HG03039 (cell line): ENCODE measurements at regions not wholly inside any gene's neighbourhood (a gene's known extent, or its start where the extent isn't known, plus 50 kb on each side); places are given as distances from the start of the nearest gene placed in this dataset.

ENCODE experiments used
- ATAC-seq: cut with Tn5 transposase; IDR thresholded peaks from one replicate; pipeline ENCODE4 v1.9.1; 2021; ENCODE audit warnings: mild to moderate bottlenecking, moderate library complexity; ENCODE audit not compliant: unreplicated experiment

DNA sequence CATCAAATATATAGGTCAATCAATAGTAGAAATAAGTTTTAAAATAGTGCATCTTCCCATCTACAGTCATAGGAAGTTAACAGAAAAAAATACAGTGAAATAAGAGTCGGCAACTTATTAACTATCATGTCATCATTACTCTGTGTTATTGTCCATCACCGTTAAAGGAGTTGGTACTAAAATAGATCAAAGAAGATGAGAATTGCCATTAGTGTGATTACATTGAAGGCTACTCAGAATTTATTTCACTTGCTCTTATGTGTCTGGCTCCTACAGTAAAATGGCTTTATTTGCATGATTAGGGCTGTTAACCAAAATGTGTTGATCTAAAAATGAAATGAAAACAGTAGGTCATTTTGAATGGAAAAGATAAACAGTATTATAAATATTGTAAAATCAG, 162.5 kb upstream of the SLITRK1 start:
- ATAC-seq = no peak

DNA sequence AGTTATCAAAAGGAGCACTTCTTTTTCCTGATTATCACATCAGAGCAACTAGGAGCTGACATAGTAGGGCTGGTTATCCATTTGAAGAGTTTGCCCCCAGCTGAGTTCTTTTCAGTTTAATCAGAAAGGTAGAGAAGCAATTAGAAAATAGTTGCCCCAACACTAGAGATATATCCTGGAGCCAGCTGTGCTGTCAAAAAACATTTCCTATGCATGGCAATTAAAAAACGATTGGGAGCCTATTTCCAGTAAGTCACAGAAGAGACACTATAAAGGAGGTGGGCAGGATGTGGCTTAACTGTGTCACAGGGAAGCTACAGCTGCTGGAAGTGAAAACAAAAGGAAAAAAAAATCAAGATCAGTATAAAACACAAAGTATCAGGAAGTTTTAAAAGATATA, 155.7 kb upstream of the SLITRK1 start:
- no peak for ATAC-seq

DNA sequence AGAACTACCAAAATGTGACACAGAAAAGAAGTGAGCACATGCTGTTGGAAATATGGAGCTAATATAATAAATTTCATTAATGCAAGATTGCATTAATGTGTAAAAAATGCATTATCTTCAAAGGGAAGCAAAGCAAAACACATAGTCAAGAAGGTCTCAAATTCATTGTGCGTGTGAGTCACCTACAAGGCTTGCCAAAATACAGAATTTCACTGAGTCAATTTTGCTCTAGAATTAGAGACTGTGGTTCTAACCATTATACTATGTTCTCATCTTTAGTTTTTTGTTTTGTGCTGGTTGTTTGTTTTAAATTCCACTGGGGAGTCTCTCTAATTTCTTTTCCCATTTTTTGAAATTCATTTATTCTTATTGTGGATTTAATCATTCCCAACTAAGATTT, 149.8 kb upstream of the SLITRK1 start:
- ATAC-seq = no peak

DNA sequence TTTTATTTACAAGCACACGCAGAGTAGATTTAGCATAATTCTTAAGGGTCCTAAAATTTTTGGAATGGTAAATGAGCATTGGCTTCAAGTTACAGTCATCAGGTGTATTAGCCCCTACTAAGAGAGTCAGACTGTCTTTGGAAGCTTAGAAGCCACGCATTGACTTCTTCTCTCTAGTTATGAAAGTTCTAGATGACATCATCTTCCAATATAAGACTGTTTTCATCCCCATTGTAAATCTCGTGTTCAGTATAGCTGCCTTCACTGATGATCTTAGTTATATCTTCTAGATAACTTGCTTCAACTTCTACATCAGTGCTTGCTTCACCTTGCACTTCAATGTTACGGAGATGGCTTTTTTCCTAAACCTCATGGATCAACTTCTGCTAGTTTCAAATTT, 148.8 kb upstream of the SLITRK1 start:
- no peak for ATAC-seq

DNA sequence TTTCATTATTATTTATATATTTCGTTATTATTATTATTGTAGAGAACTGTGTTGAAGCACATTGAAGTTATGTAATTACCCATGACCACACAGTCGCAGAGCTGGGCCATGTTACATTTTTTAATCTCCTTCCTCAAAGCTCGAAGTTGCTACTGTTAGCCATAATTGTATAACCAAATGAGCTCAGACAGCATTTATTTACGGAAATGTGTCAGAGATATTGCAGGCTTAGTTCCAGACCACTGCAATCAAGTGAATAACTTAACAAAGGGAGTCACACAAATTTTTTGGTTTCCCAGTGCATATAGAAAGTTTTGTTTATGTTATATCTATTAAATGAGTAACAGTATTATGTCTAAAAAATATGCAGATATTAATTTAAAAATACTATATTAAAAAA, 147.1 kb upstream of the SLITRK1 start:
- no peak for ATAC-seq

DNA sequence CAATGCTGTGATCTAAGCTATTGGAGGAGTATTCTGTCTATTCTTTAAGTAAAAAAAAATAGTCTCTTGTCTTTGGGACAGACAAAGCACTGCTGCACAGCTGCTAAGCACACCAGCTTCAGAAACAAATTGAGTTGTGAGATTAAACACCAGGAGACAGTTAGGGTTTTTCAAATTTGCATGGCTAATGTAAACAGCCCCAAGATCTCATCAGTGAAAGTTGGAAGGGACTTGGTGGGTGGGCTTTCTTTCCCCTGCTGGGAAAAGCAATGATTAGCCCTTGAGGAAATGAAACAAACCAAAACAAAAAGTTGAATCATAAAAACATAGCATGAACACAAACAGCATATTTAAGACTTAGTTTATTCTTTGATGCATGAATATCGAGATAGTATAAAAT, 143.6 kb upstream of the SLITRK1 start:
- ATAC-seq = no peak

DNA sequence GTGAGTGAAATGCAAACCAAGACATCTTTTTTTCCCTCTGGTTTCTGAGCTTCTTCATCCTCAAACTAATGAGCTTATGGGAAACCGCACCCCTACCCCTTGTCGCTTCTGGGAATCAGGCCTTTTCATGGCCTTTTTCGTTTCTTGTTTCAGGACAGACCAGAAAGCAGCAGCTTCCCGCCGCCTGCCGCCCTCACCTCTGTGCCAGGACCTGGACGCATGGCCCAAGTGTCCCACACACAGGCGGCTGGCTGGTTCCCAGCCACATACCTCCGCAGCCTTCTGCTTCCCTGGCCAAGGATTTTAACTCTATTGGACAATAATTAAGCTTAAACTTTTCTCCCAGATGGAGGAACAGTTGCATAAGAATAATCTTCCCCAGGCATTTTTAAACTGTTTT, 114.1 kb upstream of the SLITRK1 start:
- ATAC-seq = no peak

DNA sequence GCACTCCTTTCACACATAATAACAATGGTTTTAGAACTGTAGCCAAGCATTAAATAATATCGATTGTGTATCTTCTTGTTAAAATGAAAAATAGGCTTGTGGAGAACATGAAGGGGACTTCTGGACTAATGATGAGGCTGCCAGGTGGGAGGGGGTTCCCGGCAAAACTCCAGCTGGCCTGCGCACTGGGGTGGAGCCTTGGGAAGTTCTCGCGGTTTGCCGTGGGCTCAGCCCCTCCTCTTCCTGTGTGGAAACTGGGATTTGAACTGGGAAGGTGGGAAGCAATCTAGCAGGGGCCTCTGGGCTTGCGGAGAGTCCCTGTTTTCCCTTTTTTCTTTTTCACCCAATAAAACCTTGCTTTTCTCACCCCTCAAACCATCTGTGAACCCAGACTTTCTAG, 113.7 kb upstream of the SLITRK1 start:
- ATAC-seq = no peak

DNA sequence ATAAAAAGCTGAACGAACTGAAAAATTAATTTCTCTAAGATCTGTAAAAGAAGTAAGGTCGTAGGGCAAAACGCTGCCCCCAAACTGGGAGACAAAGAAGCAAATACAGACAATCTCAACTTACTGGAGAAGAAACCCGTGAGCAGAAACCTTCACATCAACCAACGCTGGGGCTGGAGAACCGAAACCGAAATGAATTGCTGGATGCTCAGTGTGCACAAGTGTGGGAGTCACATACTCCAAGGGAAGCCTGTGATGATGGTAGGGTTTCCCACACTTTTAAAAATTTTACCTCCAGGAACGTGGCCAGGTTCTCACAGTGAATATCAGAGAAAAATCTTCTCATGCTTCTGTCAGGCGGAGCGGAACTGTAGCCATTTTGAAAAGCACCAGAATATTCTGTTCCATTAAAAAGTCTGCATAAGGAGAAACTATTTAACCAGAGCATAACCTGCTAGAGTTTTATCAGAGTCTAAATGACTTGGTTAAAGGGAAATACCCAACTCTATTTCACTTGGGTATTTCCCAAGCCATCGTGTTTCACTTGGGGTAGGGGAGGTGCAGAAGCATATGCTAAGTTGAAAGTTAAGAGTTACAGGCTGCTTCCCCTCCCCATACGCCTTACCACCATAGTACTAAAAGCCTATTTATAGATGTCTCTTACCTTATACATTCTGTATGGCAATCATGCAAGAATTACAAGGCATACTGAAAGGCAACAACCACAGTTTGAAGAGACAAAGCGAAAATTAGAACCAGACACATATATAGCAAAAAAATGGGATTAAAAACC, 110.5 kb upstream of the SLITRK1 start:
- no peak for ATAC-seq

DNA sequence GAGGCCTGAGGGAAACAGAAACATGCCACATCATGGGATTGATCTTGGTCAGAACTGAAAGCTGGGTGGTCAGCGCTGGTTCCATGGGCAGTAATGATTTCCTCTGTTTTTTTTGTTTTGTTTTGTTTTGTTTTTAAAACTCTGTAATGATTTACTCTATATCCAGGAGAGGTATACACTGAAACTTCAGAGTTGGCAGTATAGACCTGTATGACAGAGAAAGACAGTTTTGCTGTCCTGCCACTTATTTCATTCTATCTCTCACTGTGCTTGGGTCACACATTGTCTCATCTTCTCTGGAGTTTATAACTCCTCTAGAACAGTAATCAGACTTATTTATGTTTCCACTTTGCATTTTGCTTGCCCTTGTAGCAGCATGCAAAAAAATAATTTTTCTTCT, 105.1 kb upstream of the SLITRK1 start:
- ATAC-seq = no peak

DNA sequence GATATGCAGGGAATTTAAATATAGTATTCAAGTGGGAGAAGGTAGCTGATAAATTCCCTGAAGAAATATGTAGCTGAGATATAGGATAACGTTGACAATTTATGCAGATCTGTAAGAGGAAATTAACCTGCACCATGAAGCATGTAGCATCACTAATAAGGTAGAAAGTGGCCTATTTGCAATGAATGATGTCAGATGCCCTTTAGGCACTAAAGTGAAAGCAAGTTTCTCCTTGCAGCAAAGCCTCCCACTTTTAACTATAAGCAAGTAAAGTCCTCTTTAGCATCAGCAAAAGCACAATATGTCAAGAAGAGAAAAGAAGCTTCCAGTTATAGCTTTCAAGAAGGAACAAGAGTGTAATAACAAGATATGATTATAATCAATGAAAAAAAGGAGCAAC, 102.5 kb upstream of the SLITRK1 start:
- no peak for ATAC-seq

DNA sequence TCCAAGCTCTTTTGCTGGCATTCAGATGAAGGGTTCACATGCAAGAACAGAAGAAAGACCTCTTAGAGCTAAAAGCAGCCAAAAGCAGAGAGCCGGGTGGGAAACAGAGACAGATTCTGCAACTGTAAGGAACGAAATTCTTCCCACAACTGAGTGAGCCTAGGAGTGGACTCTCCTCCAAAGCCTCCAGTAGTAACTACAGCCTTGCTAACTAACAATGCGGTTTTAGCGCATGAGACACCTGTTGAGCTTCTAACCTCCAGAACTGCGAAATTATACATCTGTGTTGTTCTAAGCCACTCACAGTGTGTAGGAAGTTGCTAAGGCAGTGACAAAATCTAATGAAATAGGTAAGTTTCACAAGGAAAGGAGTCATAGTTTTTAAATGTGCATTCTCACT, 98.1 kb upstream of the SLITRK1 start:
- no peak for ATAC-seq

DNA sequence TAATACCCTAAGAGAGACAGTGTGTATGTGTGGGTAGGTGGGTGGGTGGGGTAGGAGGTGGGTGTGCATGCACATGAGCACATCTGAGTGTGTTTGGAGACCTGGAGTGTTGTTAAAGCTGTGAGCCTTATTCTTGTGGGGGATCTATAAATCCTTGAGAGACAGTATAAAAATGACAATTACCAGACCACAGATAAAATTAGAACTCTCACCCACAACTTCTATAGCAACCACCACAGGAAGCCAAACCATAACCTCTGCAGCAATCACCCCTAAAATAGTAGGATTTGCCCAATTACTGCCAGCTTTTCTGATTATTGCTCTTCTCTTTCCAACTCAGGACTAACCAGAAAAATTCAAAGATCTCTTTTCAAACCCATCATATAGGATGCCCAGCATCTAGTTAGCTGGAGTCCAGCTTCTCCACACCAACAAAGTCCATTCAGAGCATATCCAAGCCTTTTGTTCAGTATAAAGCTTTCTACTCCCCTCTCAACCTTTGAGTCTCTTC, 93.4 kb upstream of the SLITRK1 start:
- ATAC-seq = no peak

DNA sequence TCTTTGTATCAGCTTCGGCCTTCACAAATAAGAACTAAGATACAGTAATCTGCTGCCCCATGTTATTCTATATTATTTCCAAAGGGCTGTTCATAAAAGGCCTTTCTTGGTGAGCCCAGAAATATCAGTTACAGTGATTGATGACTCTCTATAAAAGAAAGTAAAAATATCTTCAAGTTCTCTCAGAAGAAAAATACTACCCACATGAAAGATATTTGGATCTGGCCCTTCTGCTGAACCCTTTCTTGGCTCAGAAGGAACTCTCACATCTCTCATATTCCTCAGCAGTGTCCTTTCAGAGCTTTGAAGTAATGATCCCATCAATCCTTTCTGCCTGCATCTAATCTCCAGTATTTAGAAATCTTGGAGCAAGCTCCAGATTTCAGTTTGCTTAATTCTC, 76.3 kb upstream of the SLITRK1 start:
- no peak for ATAC-seq

DNA sequence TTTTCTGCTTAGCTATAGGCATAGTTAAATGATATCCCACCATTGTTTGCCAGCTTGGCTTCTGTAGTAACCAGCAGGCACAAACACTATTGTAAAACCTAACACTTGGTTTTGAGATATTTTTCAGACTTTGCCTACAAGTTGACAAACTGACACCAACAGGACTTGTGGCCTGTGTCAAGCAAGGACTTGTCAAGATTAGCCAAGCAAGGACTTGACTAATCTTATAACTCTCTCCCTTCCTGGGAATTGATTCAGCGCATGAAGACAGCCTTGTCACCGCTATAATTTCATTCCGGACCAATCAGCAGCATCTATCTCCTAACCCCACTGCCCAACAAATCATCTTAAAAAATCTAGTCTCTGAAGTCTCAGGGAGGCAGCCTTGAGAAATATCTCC, 72.7 kb upstream of the SLITRK1 start:
- no peak for ATAC-seq

DNA sequence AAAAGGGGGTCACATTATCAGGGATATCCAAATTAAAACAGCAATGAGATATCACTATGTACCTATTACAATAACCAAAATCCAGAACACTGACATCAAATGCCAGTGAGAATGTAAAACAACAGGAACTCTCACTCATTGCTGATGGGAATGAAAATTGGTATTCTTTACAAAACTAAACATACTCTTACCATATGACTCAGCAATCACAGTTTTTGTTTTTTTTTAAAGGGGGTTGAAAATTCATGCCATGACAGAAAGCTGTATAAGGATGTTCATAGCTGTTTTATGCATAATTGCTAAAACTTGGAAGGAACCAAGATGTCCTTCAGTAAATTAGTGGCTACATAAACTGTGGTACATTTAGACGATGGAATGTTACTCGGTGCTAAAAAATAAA, 71.6 kb upstream of the SLITRK1 start:
- ATAC-seq = no peak

DNA sequence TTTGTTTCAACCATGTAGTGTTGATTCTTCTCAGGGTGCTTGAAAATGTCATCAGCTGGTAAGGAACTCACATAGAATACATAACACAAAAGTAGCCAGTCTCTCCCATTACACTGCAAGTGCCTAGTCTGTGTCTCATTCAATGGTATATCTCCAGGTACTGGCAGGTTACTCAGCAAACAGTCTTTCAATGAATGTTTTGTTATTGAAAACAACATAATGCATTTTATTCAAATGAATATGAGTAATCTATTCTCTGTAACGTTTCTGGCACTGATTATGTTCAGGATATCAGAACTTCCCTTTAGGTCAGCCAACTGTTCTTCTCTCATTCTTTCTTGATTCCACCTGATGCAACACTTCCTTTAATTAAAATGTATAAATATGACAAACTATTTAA, 68.0 kb upstream of the SLITRK1 start:
- ATAC-seq = no peak

DNA sequence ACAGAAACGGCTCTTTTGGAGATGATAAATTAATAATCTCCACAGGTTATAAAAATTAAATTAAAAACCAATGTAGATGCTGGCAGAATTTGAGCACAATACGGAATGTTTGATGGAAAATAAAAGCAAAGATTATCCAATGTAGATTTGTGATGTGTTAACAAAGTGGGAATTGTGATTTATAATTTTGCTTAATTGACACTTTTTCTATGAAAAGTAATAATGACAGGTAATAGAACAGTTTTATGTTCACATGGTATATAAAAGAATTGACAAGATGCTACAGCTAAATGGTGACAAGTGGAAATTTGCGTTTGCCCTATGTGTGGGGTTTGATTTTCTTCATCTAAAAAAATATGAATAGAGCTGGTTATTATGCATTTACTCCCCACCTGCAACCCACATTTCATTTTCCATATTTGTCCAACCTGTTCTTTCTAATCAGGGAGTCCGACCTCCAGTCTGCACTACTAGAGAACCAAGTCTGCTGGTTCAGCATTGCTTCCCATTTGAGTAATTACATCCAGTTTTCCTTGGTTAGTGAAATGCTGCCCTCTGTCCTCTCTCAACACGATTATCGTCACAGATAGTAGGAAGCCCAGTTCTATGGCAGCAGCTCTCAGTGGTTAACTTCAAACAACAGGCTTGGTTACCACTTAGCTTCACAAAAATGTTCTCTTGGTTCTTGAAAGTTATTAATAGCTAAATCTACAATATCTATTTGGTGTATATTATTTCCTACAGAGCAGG, 61.4 kb upstream of the SLITRK1 start:
- ATAC-seq = no peak

DNA sequence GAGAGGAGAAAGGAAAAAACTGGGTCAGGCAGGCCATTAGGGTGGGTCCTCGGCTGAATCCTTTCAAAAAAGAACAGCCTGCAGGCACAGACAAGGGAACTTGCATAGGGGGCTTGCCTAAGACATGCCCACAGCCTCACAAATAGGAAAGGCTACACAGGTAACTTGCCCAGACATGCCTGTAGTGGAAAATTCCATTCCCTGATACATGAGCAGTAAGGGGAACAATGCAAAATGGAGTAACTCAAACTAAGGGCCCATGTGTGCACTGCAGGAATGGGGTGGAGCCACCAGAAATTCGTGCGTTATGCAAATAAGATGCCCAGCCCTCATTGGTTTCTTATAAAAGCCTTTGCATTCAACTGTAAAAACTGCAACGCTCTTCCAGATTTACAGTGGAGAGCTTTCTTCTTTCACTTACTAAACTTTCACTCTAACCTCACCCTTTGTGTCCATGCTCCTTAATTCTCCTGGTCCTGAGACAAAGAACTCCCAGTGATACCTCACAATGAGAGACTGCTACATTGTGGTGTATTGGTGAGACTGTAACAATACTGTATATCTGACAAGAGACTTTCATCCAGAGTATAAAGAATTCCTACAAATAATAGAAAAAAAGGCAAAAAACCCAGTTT, 59.5 kb upstream of the SLITRK1 start:
- ATAC-seq = no peak

DNA sequence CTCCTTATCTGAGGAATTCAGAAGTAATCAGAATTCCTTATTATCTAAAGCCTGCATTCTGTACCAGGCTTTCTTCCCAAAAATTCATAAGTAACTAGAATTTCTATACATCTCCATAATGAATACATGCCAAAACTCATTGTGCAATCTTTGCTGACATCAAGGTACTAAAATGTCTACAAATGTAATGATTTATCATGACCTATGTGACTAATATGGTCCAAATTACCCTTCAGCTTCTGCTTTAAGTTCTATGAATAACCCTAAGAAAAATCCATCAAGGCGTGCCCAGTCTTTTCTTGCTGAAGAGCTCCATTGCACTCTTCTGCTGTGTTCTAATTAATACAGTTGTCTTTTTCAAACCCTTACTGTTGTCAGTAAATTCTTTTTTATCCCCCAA, 58.5 kb upstream of the SLITRK1 start:
- no peak for ATAC-seq

DNA sequence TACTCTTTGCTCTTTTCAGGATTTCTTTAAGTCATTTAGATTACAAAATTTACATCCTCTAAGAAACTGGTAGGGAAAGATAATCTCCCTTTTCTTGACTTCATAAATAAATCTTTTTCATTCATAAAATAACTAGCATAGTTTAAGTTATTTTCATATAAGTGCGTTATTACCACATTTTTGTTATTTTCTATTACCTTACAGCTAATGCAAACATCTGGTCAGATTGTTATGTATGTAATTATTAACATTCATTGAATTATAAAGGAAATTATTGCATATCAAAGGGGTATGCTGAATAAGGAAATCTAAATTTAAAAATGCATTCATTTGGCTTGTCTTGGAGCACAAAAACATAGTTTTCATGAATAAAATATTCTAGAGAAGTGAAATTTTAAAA, 55.3 kb upstream of the SLITRK1 start:
- no peak for ATAC-seq

DNA sequence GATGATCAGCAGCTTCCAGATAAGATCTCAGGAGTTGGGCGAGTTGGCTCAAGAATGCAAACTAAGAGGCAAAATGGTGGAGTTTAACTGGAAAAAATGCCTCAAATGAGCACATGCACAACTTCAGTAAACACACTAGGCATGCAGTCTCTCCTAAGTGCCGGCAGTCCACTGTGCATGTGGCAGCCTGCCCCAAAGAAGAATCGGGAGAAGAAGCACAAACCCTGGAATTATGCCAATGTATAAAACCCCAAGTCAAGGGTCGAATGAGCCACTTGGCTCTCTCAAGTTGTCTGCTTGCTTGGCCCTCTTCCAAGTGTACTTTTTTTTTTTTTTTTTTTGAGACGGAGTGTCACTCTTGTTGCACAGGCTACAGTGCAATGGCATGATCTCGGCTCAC, 53.3 kb upstream of the SLITRK1 start:
- ATAC-seq = no peak
